ENCODE measurements at regions not wholly inside any gene's neighbourhood (a gene's known extent, or its start where the extent isn't known, plus 50 kb on each side); places are given as distances from the start of the nearest gene placed in this dataset.

- Histone ChIP-seq H3K36me3 (ENCODE audit: insufficient read depth, low read length) (no peaks in the 10 kb centered on the region), H3K27me3 (ENCODE audit: insufficient read depth, low read length, poor library complexity, severe bottlenecking) (no peaks in the 10 kb centered on the region), H3K4me3 (ENCODE audit: low read length, poor library complexity, severe bottlenecking) (no peak overlapping the region), H2AFZ (ENCODE audit: low read length) (no peak overlapping the region), H3K4me1 (ENCODE audit: insufficient read depth, low read length, poor library complexity, severe bottlenecking) (no peaks in the 10 kb centered on the region), H3K9me3 (ENCODE audit: insufficient read depth, low read depth, low read length) (no peaks in the 10 kb centered on the region), H4K20me1 (ENCODE audit: insufficient read depth, low read length, poor library complexity, severe bottlenecking) (no peaks in the 10 kb centered on the region), H3K9ac (ENCODE audit: low read depth, low read length, poor library complexity, severe bottlenecking) (no peak overlapping the region), H3K4me2 (ENCODE audit: low read depth, low read length, poor library complexity, severe bottlenecking) (no peak overlapping the region), H3F3A (ENCODE audit: low read depth) (no peaks in the 10 kb centered on the region), H3K9me2 (replicated peaks; ENCODE audit: low read depth, low read length) (0 out of 2 replicates have a peak, but pooled peaks cover 4% of the 10 kb centered on the region), H3K79me2 (ENCODE audit: insufficient read depth, low read length) (no peaks in the 10 kb centered on the region)
- TF ChIP-seq CTCF (conservative IDR thresholded peaks at IDR 0.05; ENCODE audit: low read length) = no peak
- no peak for TF ChIP-seq EZH2phosphoT487 (IDR thresholded peaks at IDR 0.05; ENCODE audit: borderline replicate concordance)
These were observed 1080.3 kb downstream of the ARAP2 start for GRCh38 chr4:35164063-35164462.

- Histone ChIP-seq H4K20me1 (ENCODE audit: insufficient read depth, low read length, poor library complexity, severe bottlenecking) (no peaks in the 10 kb centered on the region), H3F3A (ENCODE audit: low read depth) (no peaks in the 10 kb centered on the region), H2AFZ (ENCODE audit: low read length) (no peak overlapping the region), H3K4me2 (ENCODE audit: low read depth, low read length, poor library complexity, severe bottlenecking) (no peak overlapping the region), H3K9me2 (replicated peaks; ENCODE audit: low read depth, low read length) (0 out of 2 replicates have a peak, but pooled peaks cover 4% of the 10 kb centered on the region), H3K27me3 (ENCODE audit: insufficient read depth, low read length, poor library complexity, severe bottlenecking) (no peaks in the 10 kb centered on the region), H3K79me2 (ENCODE audit: insufficient read depth, low read length) (no peaks in the 10 kb centered on the region), H3K9me3 (ENCODE audit: insufficient read depth, low read depth, low read length) (no peaks in the 10 kb centered on the region), H3K4me1 (ENCODE audit: insufficient read depth, low read length, poor library complexity, severe bottlenecking) (no peaks in the 10 kb centered on the region), H3K4me3 (ENCODE audit: low read length, poor library complexity, severe bottlenecking) (no peak overlapping the region), H3K36me3 (ENCODE audit: insufficient read depth, low read length) (no peaks in the 10 kb centered on the region), H3K9ac (ENCODE audit: low read depth, low read length, poor library complexity, severe bottlenecking) (no peak overlapping the region)
- no peak for TF ChIP-seq CTCF (conservative IDR thresholded peaks at IDR 0.05; ENCODE audit: low read length)
- no peak for TF ChIP-seq EZH2phosphoT487 (IDR thresholded peaks at IDR 0.05; ENCODE audit: borderline replicate concordance)
These were observed 1077.8 kb downstream of the ARAP2 start for GRCh38 chr4:35166466-35166865.

- no peaks in the 10 kb centered on the region for H3K79me2 ChIP-seq (ENCODE audit: insufficient read depth, low read length)
- H3K27me3 ChIP-seq (ENCODE audit: insufficient read depth, low read length, poor library complexity, severe bottlenecking) = no peaks in the 10 kb centered on the region
- TF ChIP-seq EZH2phosphoT487 (IDR thresholded peaks at IDR 0.05; ENCODE audit: borderline replicate concordance) (no peak), CTCF (conservative IDR thresholded peaks at IDR 0.05; ENCODE audit: low read length) (no peak)
- H3K9me2 ChIP-seq (replicated peaks; ENCODE audit: low read depth, low read length) = 0 out of 2 replicates have a peak, but pooled peaks cover 4% of the 10 kb centered on the region
- no peaks in the 10 kb centered on the region for H3F3A ChIP-seq (ENCODE audit: low read depth)
- H4K20me1 ChIP-seq (ENCODE audit: insufficient read depth, low read length, poor library complexity, severe bottlenecking) = no peaks in the 10 kb centered on the region
- no peak overlapping the region for H3K4me3 ChIP-seq (ENCODE audit: low read length, poor library complexity, severe bottlenecking)
- H3K36me3 ChIP-seq (ENCODE audit: insufficient read depth, low read length) = no peaks in the 10 kb centered on the region
- H3K9ac ChIP-seq (ENCODE audit: low read depth, low read length, poor library complexity, severe bottlenecking) = no peak overlapping the region
- no peaks in the 10 kb centered on the region for H3K4me1 ChIP-seq (ENCODE audit: insufficient read depth, low read length, poor library complexity, severe bottlenecking)
- no peak overlapping the region for H3K4me2 ChIP-seq (ENCODE audit: low read depth, low read length, poor library complexity, severe bottlenecking)
- no peaks in the 10 kb centered on the region for H3K9me3 ChIP-seq (ENCODE audit: insufficient read depth, low read depth, low read length)
- H2AFZ ChIP-seq (ENCODE audit: low read length) = no peak overlapping the region
These were observed 1076.9 kb downstream of the ARAP2 start for GRCh38 chr4:35167385-35167784.

Measured in Loucy (cell line).